HEK293 (cell line): ENCODE measurements at regions not wholly inside any gene's neighbourhood (a gene's known extent, or its start where the extent isn't known, plus 50 kb on each side); places are given as distances from the start of the nearest gene placed in this dataset.

Experiments
- CTCF ChIA-PET: fragments of 350-600 bp; formaldehyde crosslinking; extraction: SDS; loops from one replicate; lab custom pipeline; 2021; ENCODE audit warnings: antibody characterized with exemption; lab: Yijun Ruan, JAX
- POLR2A ChIA-PET: fragments of 300-600 bp; formaldehyde crosslinking; extraction: SDS; loops from one replicate; lab custom pipeline; 2020; ENCODE audit warnings: antibody characterized with exemption, inconsistent platforms; lab: Yijun Ruan, JAX
- H3K27ac ChIP-seq: fragments of 200-500 bp; sonication (Bioruptor generic); 2 replicates; pipeline ENCODE4 v1.5.1; 2014; ENCODE audit warnings: low read depth, low read length, control low read depth, inconsistent platforms; ENCODE audit errors: extremely low read depth
- H3K36me3 ChIP-seq, 2 experiments: fragments of 200-500 bp in 1 of 2; sonication (Bioruptor generic) in 1 of 2; 1 replicate in 1 of 2; 2 replicates in 1 of 2; pipeline ENCODE4 v1.5.1; 2014 to 2017; ENCODE audit warnings: inconsistent platforms in 2 of 2, low read length in 2 of 2; ENCODE audit not compliant: control insufficient read depth in 2 of 2, insufficient read depth in 1 of 2
- H3K4me1 ChIP-seq: fragments of 200-500 bp; sonication (Bioruptor generic); 2 replicates; pipeline ENCODE4 v1.5.1; 2014; ENCODE audit warnings: mild to moderate bottlenecking, low read length, inconsistent platforms; ENCODE audit not compliant: control insufficient read depth, insufficient read depth
- H3K4me3 ChIP-seq: 2 replicates; pipeline ENCODE4 v1.5.1; 2011; ENCODE audit warnings: low read depth, mild to moderate bottlenecking, control low read depth, low read length, moderate library complexity
- H3K9me3 ChIP-seq: fragments of 200-500 bp; sonication (Bioruptor generic); 2 replicates; pipeline ENCODE4 v1.5.1; 2014; ENCODE audit warnings: low read depth, low read length, inconsistent platforms; ENCODE audit not compliant: control insufficient read depth, insufficient read depth
- CTCF ChIP-seq: fragments of 450-650 bp; formaldehyde crosslinking; IDR thresholded peaks from 2 replicates; pipeline ENCODE4 v1.5.1; 2016; ENCODE audit warnings: missing biosample characterization, missing genetic modification characterization
- FEZF1 ChIP-seq: fragments of 450-650 bp; formaldehyde crosslinking; IDR thresholded peaks from 2 replicates; pipeline ENCODE4 v1.5.1; 2016; ENCODE audit warnings: missing biosample characterization, missing genetic modification characterization
- INSM2 ChIP-seq: fragments of 450-650 bp; formaldehyde crosslinking; IDR thresholded peaks from 2 replicates; pipeline ENCODE4 v1.5.1; 2016; ENCODE audit warnings: missing biosample characterization, missing genetic modification characterization
- KLF8 ChIP-seq: fragments of 450-650 bp; formaldehyde crosslinking; IDR thresholded peaks from 2 replicates; pipeline ENCODE4 v1.5.1; 2016; ENCODE audit warnings: missing biosample characterization, missing genetic modification characterization
- REPIN1 ChIP-seq: fragments of 450-650 bp; formaldehyde crosslinking; IDR thresholded peaks from 2 replicates; pipeline ENCODE4 v1.5.1; 2017; ENCODE audit warnings: missing biosample characterization, missing genetic modification characterization, low read depth
- TRIM28 ChIP-seq: IDR thresholded peaks from 2 replicates; pipeline ENCODE4 v1.6.1; 2011; ENCODE audit warnings: low read length, control low read depth, borderline replicate concordance
- ZFP3 ChIP-seq: fragments of 450-650 bp; formaldehyde crosslinking; IDR thresholded peaks from 2 replicates; pipeline ENCODE4 v1.5.1; 2016; ENCODE audit warnings: low read depth, missing biosample characterization, missing genetic modification characterization
- ZNF112 ChIP-seq: fragments of 450-650 bp; formaldehyde crosslinking; IDR thresholded peaks from 2 replicates; pipeline ENCODE4 v1.5.0; 2017; ENCODE audit warnings: missing biosample characterization, missing genetic modification characterization
- ZNF133 ChIP-seq: fragments of 450-650 bp; formaldehyde crosslinking; IDR thresholded peaks from 2 replicates; pipeline ENCODE4 v1.5.1; 2016; ENCODE audit warnings: missing biosample characterization, missing genetic modification characterization
- ZNF184 ChIP-seq: fragments of 450-650 bp; IDR thresholded peaks from 2 replicates; pipeline ENCODE4 v1.5.1; 2018; ENCODE audit warnings: missing biosample characterization, mild to moderate bottlenecking, missing genetic modification characterization
- ZNF214 ChIP-seq: fragments of 450-650 bp; formaldehyde crosslinking; IDR thresholded peaks from 2 replicates; pipeline ENCODE4 v1.5.1; 2017; ENCODE audit warnings: missing biosample characterization, mild to moderate bottlenecking, missing genetic modification characterization, borderline replicate concordance
- ZNF223 ChIP-seq: fragments of 450-650 bp; formaldehyde crosslinking; IDR thresholded peaks from 2 replicates; pipeline ENCODE4 v1.5.1; 2016; ENCODE audit warnings: missing biosample characterization, missing genetic modification characterization
- ZNF26 ChIP-seq: fragments of 450-650 bp; formaldehyde crosslinking; IDR thresholded peaks from 2 replicates; pipeline ENCODE4 v1.5.1; 2016; ENCODE audit warnings: missing biosample characterization, missing genetic modification characterization
- ZNF473 ChIP-seq: fragments of 450-650 bp; formaldehyde crosslinking; IDR thresholded peaks from 2 replicates; pipeline ENCODE4 v1.5.1; 2017; ENCODE audit warnings: missing biosample characterization, missing genetic modification characterization
- ZNF544 ChIP-seq: fragments of 450-650 bp; formaldehyde crosslinking; IDR thresholded peaks from 2 replicates; pipeline ENCODE4 v1.5.0; 2017; ENCODE audit warnings: missing biosample characterization, missing genetic modification characterization
- ZNF560 ChIP-seq: fragments of 450-650 bp; formaldehyde crosslinking; IDR thresholded peaks from 2 replicates; pipeline ENCODE4 v1.5.1; 2017; ENCODE audit warnings: missing biosample characterization, missing genetic modification characterization, borderline replicate concordance
- ZNF585B ChIP-seq: fragments of 450-650 bp; formaldehyde crosslinking; IDR thresholded peaks from 2 replicates; pipeline ENCODE4 v1.5.1; 2016; ENCODE audit warnings: missing biosample characterization, missing genetic modification characterization
- ZNF600 ChIP-seq: fragments of 450-650 bp; formaldehyde crosslinking; IDR thresholded peaks from 2 replicates; pipeline ENCODE4 v1.5.1; 2016; ENCODE audit warnings: missing biosample characterization, missing genetic modification characterization
- ZNF610 ChIP-seq: fragments of 450-650 bp; formaldehyde crosslinking; IDR thresholded peaks from 2 replicates; pipeline ENCODE4 v1.5.1; 2016; ENCODE audit warnings: missing biosample characterization, missing genetic modification characterization, borderline replicate concordance
- ZNF621 ChIP-seq: fragments of 450-650 bp; formaldehyde crosslinking; IDR thresholded peaks from 2 replicates; pipeline ENCODE4 v1.5.1; 2017; ENCODE audit warnings: missing biosample characterization, missing genetic modification characterization
- ZNF776 ChIP-seq: fragments of 450-650 bp; formaldehyde crosslinking; IDR thresholded peaks from 2 replicates; pipeline ENCODE4 v1.5.0; 2017; ENCODE audit warnings: missing biosample characterization, missing genetic modification characterization, borderline replicate concordance
- ZNF830 ChIP-seq: fragments of 450-650 bp; IDR thresholded peaks from 2 replicates; pipeline ENCODE4 v1.5.0; 2018; ENCODE audit warnings: missing biosample characterization, missing genetic modification characterization, low read depth, mild to moderate bottlenecking, moderate library complexity
- ZSCAN5A ChIP-seq: fragments of 450-650 bp; formaldehyde crosslinking; IDR thresholded peaks from 2 replicates; pipeline ENCODE4 v1.5.1; 2016; ENCODE audit warnings: missing biosample characterization, missing genetic modification characterization

GRCh38 chr4:138689187-138689586 is 326.4 kb upstream of the NOCT start:
- ChIA-PET CTCF (interaction anchor here (0.6 kb wide), 1 partner anchor 890 kb away, joined by 4 read pairs; no protein-coding TSS in a partner anchor), POLR2A (no interaction called here)
- H3K36me3 ChIP-seq: no peaks in the 10 kb centered on the region
- TF ChIP-seq INSM2 (tag by site-specific recombination): no peak
- TF ChIP-seq ZNF184 (tag by site-specific recombination): no peak
- no peak for TF ChIP-seq ZNF214
- TF ChIP-seq ZSCAN5A: no peak
- no peaks in the 10 kb centered on the region for H3K4me1 ChIP-seq
- no peak overlapping the region for H3K27ac ChIP-seq
- no peaks in the 10 kb centered on the region for H3K9me3 ChIP-seq
- no peak overlapping the region for H3K4me3 ChIP-seq

- POLR2A ChIA-PET: no interaction called here
- CTCF ChIA-PET: interaction anchor here (0.6 kb wide), 1 partner anchor 104 kb away, joined by 6 read pairs; no protein-coding TSS in a partner anchor
- H3K4me1 ChIP-seq: no peaks in the 10 kb centered on the region
- H3K9me3 ChIP-seq: no peaks in the 10 kb centered on the region
- no peak overlapping the region for H3K27ac ChIP-seq
- no peaks in the 10 kb centered on the region for H3K36me3 ChIP-seq
- TF ChIP-seq ZNF223 (tag by site-specific recombination) (no peak), ZNF830 (tag by site-specific recombination) (no peak), TRIM28 (no peak), ZSCAN5A (no peak), ZNF26 (tag by site-specific recombination) (no peak), ZNF776 (tag by site-specific recombination) (no peak), ZNF585B (tag by site-specific recombination) (no peak), REPIN1 (no peak), ZNF600 (tag by site-specific recombination) (no peak)
- TF ChIP-seq, all 188 proteins: peak for 0
- no peak overlapping the region for H3K4me3 ChIP-seq
Observed at GRCh38 chr4:138688408-138689085, 327.0 kb upstream of the NOCT start.

GRCh38 chr4:138686106-138686835 is 329.3 kb upstream of the NOCT start:
- no peak overlapping the region for H3K27ac ChIP-seq
- H3K4me1 ChIP-seq: no peaks in the 10 kb centered on the region
- H3K4me3 ChIP-seq: no peak overlapping the region
- CTCF ChIA-PET: interaction anchor here (1.1 kb wide), 1 partner anchor 185 kb away, joined by 4 read pairs; no protein-coding TSS in a partner anchor
- POLR2A ChIA-PET: no interaction called here
- H3K9me3 ChIP-seq: no peaks in the 10 kb centered on the region
- no peaks in the 10 kb centered on the region for H3K36me3 ChIP-seq
- TF ChIP-seq FEZF1 (tag by site-specific recombination) (no peak), ZNF621 (tag by site-specific recombination) (no peak), ZNF560 (tag by site-specific recombination) (no peak), CTCF (tag by site-specific recombination) (no peak), ZNF133 (tag by site-specific recombination) (no peak), KLF8 (tag by site-specific recombination) (no peak), ZNF112 (tag by site-specific recombination) (no peak), ZNF610 (tag by site-specific recombination) (no peak), ZFP3 (no peak), ZNF544 (tag by site-specific recombination) (no peak), ZNF830 (tag by site-specific recombination) (no peak), ZNF473 (tag by site-specific recombination) (no peak)
